ENCODE measurements at regions not wholly inside any gene's neighbourhood (a gene's known extent, or its start where the extent isn't known, plus 50 kb on each side); places are given as distances from the start of the nearest gene placed in this dataset.

DNA sequence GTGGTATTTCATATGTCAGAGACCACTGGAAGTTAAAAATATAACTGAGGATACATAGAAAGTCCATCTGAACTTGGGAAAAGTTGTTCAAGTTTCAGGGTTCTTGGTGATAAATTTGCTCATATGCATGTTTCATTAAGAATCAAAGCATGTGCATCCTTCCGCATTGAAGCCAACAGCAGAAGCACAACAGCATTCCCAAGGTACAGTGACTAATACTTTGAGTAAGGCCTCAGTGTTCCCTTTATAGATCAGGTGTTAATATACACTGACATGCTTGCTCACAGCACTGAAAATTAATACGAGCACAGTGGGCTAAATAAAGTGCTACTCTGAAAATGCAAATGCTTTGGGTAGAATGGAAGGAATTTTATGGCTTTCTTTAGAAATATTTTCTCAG, 691.1 kb downstream of the METTL15 start:
- no peak for TF ChIP-seq POLR2A (IDR thresholded peaks at IDR 0.05; ENCODE audit: low read depth, low read length)
- no peak for TF ChIP-seq POLR2AphosphoS5 (IDR thresholded peaks at IDR 0.05; ENCODE audit: low read depth, low read length)
- no peak for TF ChIP-seq TAF1 (IDR thresholded peaks at IDR 0.05; ENCODE audit: low read depth, low read length)
- TF ChIP-seq SPI1 (IDR thresholded peaks at IDR 0.05; ENCODE audit: low read depth, low read length): no peak
- TF ChIP-seq PAX5 (IDR thresholded peaks at IDR 0.05; ENCODE audit: insufficient read depth, low read length, severe bottlenecking): no peak
